ENCODE measurements at regions not wholly inside any gene's neighbourhood (a gene's known extent, or its start where the extent isn't known, plus 50 kb on each side); places are given as distances from the start of the nearest gene placed in this dataset.

DNA sequence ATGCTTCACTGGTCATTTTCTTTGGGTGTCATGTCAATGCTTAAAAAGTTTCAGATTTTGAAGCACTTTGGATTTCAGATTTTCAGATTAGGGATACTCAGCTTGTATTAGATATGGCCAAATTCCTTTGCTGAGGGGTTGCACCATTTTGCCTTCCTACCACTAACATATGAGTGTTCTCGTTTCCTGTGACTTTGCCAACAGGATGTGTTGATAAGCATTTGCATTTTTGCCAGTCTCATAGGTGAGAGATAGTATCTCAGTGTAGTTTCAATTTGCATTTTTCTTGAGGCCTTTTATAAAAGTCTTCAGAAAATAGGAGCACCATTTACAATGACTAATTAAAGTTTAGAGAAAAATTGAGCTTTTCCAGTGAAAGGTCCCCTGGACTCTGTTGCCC is 71.6 kb upstream of the CLCN4 start:
- no peak for DNase-seq

DNA sequence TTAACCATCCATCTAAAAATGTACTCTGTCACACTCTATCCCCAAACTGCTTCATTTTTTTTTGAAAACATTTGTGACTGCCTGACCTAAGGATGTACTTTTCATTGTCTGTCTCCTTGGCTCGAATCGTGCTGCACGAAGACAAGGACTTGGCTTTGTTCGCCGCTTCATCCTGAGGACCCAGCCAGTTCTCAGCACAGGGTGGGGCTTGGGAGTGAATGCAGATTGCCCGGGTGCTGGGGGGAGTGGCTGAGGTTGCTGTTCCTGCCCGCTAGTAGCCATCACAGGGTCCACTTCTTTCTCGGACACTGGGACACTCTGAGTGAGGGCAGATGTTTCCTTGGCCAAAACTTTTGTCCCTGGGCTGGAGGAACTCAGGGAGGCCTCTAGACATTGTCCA is 70.1 kb upstream of the CLCN4 start:
- DNase-seq: no peak

DNA sequence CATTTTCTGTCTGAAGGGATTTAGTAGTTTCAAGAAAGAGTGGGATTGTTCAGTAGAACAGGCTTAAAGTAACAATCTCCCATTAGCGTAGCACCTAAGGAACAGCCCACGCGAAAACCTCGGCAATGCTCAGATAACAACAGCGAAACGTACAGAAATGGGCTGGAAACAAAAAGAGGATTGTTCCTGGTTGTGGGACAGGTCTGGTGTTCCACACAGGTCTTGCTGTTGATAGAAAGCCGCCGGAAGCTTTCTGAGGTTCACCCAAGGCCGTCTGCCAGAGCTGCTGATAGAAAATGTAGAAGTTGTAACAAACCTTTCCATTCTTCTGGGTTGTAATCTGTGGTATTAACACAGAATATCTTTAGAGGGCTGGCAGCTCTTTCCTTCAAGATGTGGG is 69.4 kb upstream of the CLCN4 start:
- no peak for DNase-seq

DNA sequence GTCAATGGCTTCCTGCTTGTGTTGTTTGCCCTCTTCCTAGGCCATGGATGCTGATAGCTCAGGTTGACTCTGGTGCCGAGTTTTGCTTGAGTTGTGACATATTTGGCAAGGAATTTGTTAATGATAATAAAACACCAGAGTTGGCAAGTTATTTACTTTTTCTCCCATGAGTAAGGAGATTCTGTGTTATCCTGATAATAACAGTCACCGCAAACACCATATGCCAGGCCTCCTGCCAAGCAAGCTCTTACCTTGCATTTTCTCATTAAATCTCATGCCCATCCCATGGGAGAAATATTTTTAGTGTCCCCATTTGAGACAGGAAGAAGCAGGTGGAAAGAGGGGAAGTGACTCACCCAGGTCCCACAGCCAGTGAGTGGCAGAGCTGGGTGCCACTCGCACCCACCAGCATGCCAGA is 67.4 kb upstream of the CLCN4 start:
- no peak for DNase-seq

DNA sequence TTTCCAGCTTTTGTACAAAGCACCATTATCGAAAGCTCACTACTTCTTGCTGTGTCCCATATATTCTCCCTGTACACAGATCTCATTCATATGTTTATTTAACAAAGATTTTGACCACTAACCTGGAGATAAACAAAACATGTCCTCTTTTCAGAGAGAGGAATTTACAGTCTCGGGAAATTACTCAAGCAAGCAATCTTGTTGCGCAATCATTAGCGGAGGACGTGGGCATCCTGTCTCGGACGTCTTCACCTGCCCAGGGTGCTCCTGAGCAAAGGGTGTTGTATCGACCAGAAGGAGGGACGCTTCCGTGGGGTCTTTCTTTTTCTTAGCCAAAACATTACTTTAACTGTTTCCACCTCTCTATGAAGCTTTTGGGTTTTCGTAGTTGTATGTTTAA is 66.5 kb upstream of the CLCN4 start:
- no peak for DNase-seq

DNA sequence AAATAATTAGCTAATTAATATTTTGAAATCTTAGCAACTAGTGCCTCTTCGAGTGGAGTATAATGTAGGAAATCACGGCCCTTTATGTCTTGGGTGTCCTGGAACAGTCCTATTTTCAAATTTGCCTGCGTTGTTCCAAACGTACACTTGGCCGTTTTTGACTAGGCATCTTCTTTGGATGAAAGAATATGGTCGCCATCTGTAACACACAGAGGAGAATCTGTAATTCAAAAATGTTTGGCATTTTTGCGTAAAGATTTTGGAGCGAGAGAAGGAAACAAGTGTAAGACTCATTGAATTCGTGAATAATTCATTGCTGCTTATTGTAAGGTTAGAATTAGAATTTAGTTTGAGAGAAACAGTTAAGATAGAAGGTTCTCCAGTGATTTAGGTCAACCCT is 61.5 kb upstream of the CLCN4 start:
- DNase-seq: no peak

DNA sequence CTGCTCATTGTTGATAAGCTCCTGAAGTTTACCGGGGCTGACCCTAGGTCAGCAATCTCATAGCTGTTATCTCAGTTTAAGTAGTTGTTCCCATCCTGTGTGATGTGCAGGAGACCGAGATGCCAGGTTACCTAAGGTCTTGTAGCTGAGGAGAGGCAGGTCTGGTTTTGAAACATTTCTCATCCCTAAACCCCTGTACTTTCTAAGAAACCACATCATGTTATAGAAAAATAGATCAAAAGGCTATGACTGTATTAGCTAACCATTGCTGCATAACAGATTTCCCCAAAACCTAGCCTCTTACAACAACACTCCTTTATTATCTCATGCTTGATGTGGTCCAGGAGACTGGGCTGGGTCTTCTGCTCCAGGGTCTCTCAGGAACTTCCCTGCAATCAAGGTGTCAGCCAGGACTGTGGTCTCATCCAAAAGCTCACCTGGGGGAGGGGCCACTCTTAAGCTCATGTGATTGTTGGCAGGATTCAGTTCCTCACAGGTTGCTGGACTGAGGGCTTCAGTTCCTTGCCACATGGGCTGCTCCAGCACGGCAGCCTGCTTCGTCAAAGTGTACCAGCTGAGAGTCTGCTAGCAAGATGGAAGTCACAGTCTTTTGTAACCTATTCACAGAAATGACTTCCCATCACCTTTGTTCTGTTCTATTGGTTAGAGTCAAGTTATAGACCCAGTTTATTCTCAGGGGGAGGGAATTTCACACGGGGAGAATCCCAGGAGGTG is 60.9 kb upstream of the CLCN4 start:
- DNase-seq: no peak

DNA sequence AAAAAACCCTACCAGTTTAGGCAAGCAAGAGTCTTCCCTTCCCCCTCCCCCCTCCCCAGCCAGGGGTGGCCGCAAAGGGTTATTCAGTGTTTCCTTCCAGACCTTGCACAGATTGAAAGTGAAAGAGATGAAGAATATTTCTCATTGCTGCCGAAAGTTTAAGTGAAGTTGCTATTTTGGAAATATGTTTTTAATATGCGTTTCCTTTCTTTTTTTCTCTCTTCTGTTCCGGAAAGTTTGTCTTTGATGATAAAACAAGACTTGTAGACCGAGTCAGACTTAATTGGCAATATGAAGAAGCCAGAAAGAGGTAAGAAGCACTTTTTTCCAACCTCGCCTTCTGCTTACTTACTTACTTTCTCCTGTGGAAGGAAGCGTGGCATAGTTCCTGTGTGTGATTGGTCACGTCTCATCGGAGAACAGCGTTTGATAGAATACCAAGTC is 58.5 kb upstream of the CLCN4 start:
- peak; percentile 51 for DNase-seq

DNA sequence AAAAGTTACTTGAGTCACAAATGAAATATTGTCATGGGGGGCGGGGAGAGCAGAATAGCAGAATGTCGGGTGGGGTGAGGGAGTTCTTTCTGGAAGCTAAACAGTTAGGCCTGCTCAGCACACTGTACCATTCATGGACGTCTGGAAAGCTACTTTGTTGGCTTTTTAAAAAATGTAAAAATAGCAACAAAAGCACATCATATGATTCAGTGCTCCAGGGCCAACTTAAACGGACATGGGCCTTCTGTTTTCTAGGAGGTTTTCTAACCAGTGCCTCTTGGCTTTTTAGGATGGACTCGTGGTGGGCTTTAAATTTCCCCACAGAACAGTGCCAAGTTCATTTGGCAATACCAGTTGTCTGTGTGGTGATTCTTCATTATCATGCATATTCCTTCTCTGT is 57.4 kb upstream of the CLCN4 start:
- DNase-seq: no peak

DNA sequence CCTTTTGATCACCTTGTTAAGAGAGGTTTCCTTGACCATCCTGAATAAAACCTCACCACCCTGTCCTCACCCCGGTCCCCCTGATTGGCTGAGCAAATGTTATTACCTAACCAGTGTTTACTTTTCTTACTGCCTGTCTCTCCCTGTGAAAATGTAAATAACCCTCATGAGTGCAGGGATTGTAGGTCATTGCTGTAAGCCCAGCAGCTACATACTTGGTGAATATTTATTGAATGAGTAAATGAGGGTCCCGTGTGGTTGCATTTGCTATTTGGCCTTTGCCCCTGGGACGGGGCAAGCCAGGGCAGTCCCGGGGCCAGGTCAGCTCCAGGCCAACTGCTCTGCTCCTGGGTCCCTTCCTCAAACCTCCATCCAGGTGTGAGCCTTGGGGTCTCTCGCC is 55.5 kb upstream of the CLCN4 start:
- DNase-seq: no peak

DNA sequence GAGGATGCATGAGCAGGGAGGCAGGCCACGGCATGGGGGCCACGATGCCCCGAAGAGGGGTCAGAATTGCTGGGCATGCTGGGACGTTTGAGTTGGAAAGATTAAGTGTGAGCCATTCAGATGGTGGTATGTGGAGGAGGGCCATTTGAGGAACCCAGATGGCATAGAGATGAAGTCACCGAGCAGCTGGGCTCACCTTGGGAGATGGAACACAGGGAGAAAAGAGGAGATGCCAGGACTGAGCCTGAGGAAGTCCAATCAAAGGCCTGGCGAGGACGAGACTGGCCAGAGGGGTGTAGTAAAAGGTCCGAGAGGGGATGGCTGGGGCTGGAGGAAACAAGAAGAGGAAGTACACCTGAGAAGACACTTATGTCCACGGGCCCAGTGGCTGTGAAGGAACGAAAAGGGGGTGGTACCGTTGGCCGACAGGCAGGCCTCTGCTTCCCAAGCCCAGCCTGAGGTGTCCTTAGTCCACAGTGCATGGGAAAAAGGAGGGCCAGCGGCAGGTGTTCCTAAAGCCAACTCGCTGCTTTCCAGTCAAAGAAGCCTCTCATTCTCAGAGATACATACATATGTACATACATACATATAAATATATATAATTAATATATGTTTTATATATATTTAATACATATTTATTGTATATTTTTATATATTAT is 54.6 kb upstream of the CLCN4 start:
- no peak for DNase-seq

DNA sequence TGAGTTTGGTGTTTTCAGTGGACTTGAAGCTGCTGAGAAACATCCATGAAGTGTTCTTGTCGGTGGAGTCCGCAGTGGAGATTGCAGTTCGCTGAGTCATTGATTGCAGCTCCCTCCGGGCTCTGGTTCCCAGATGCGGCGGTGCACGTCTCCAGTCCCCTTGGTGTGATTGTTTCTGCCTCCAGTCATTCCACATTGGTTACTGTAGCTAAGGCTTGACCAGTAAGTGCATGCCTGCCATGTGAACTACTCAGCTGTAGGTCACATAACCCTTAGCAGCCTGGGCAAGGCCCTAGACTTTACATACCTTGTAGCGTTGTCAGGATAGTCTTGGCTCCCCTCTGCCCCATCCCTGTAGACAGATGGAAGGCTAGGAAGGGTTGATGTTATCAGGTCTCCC is 53.8 kb upstream of the CLCN4 start:
- DNase-seq: no peak

DNA sequence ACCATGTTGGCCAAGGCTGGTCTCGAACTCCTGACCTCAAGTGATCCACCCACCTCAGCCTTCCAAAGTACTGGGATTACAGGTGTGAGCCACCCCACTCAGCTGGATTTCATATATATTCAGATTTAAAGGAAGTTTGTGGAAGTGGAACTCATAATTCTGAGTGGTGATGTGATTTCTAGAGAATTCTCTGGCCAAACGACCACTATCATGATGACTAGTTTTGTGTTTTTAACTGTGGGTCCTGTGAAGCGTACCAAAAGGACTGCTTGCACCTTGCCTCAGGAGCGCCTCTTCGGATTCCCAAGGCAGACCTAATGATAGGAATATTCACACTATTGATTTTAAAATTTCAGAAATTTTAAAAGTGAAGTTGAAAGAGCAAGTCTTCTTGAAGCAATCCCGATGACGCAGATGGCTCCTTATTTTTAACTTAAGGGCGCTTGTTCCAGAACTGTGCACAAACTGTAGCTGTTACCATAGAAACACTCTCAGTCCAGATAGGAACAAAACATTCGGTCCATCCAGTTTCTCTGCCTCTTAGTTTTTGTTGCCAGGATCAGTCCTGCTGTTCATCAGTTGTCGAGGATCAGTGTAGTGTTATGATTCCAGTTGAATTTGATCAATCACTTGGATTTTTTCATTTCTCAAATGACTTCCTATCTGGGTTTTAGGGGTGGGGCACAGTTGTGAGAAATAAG is 51.7 kb upstream of the CLCN4 start:
- no peak for DNase-seq

DNA sequence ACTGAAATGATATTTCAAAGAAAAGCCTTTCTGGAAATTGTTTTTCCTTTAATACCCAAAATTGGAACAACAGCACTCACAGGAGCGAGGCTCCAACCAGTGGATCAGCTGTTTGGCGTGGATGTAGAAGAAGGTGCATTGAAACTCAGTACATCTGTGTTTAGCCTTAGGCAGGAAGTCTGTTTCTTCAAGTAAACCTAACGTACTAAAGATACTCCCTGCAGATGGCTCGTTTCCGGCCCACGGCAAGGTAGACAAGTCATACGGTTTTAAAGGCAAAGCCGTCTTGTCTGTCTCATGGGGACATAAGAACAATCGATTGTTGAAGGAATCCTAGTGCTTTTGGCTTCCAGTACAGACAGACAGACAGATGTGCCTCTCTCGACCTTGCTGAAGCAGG is 50.0 kb upstream of the CLCN4 start:
- peak; percentile 31 for DNase-seq

All from stimulated activated CD4-positive, alpha-beta T cell treated with anti-CD3 and anti-CD28 coated beads, Interleukin-12 subunit alpha, Interleukin-12 subunit beta, amount 100 ng/mL, for 4 hours (primary cell).